SK-N-SH (cell line): ENCODE measurements at regions not wholly inside any gene's neighbourhood (a gene's known extent, or its start where the extent isn't known, plus 50 kb on each side); places are given as distances from the start of the nearest gene placed in this dataset.

Experiments
- CTCF ChIA-PET: fragments of 300-600, 350-600 bp; formaldehyde crosslinking; extraction: SDS; loops from one replicate; lab custom pipeline; 2021; lab: Yijun Ruan, JAX
- POLR2A ChIA-PET: fragments of 350-600 bp; sonication (Branson Sonifier 250); formaldehyde crosslinking; extraction: SDS; loops from one replicate; lab custom pipeline; 2020; ENCODE audit warnings: antibody characterized with exemption, inconsistent platforms; lab: Yijun Ruan, JAX
- DNase-seq: peaks from one replicate; pipeline ENCODE4 v3.0.0; 2012
- H2AFZ ChIP-seq: fragments of 200-600 bp; sonication (generic); 2 replicates; pipeline ENCODE4 v1.8.1; 2016; ENCODE audit warnings: antibody characterized with exemption, mild to moderate bottlenecking, low read depth
- H3F3A ChIP-seq: fragments of 200-600 bp; sonication (generic); replicated peaks from 2 replicates; pipeline ENCODE3; 2016; ENCODE audit warnings: antibody characterized with exemption, mild to moderate bottlenecking; ENCODE audit not compliant: insufficient read depth
- H3K27ac ChIP-seq, 2 experiments: fragments of 200-500 bp in 1 of 2; fragments of 200-600 bp in 1 of 2; sonication (Bioruptor generic) in 1 of 2; sonication (generic), shearing (Covaris generic) in 1 of 2; 2 replicates each; pipeline versions ENCODE4 v1.5.1 to v1.6.1; 2014 to 2016; ENCODE audit warnings: low read depth in 2 of 2, inconsistent platforms in 1 of 2, low read length in 1 of 2, mild to moderate bottlenecking in 1 of 2, mixed read lengths in 1 of 2
- H3K27me3 ChIP-seq: fragments of 200-600 bp; sonication (generic), shearing (Covaris generic); 2 replicates; pipeline ENCODE4 v1.6.1; 2016; ENCODE audit warnings: mixed run types; ENCODE audit not compliant: insufficient read depth
- H3K36me3 ChIP-seq, 2 experiments: fragments of 200-500 bp in 1 of 2; fragments of 200-600 bp in 1 of 2; sonication (Bioruptor generic) in 1 of 2; sonication (generic) in 1 of 2; replicated peaks in 1 of 2; 2 replicates each; pipeline versions ENCODE3 to v1.5.1; 2014 to 2016; ENCODE audit warnings: low read length in 1 of 2, mild to moderate bottlenecking in 1 of 2; ENCODE audit not compliant: insufficient read depth in 2 of 2, control insufficient read depth in 1 of 2
- H3K4me1 ChIP-seq, 2 experiments: fragments of 200-500 bp in 1 of 2; fragments of 200-600 bp in 1 of 2; sonication (Bioruptor generic) in 1 of 2; sonication (generic), shearing (Covaris generic) in 1 of 2; 2 replicates each; pipeline versions ENCODE4 v1.5.1 to v1.6.1; 2014 to 2016; ENCODE audit warnings: low read depth in 1 of 2, low read length in 1 of 2, mixed run types in 1 of 2; ENCODE audit not compliant: insufficient read depth in 2 of 2, control insufficient read depth in 1 of 2
- H3K4me2 ChIP-seq: fragments of 200-600 bp; sonication (generic), shearing (Covaris generic); 2 replicates; pipeline ENCODE4 v1.6.1; 2017; ENCODE audit warnings: mixed run types
- H3K4me3 ChIP-seq, 2 experiments: fragments of 200-500 bp in 1 of 2; fragments of 200-600 bp in 1 of 2; sonication (Bioruptor generic) in 1 of 2; sonication (generic), shearing (Covaris generic) in 1 of 2; 2 replicates each; pipeline versions ENCODE4 v1.5.1 to v1.8.1; 2014 to 2016; ENCODE audit warnings: low read depth in 2 of 2, inconsistent platforms in 1 of 2, low read length in 1 of 2, mild to moderate bottlenecking in 1 of 2, mixed read lengths in 1 of 2, moderate library complexity in 1 of 2
- H3K79me2 ChIP-seq: fragments of 200-600 bp; sonication (generic); 2 replicates; pipeline ENCODE4 v1.8.1; 2017; ENCODE audit warnings: mild to moderate bottlenecking; ENCODE audit not compliant: insufficient read depth
- H3K9ac ChIP-seq: fragments of 200-600 bp; sonication (generic); 2 replicates; pipeline ENCODE4 v1.6.1; 2017; ENCODE audit warnings: mixed run types
- H3K9me2 ChIP-seq: fragments of 200-600 bp; sonication (generic); 2 replicates; pipeline ENCODE4 v1.6.1; 2017; ENCODE audit warnings: mixed run types
- H3K9me3 ChIP-seq: fragments of 200-600 bp; sonication (generic); 2 replicates; pipeline ENCODE4 v1.6.1; 2017; ENCODE audit warnings: mixed run types, mild to moderate bottlenecking, moderate library complexity
- H4K20me1 ChIP-seq: fragments of 200-600 bp; sonication (generic); 2 replicates; pipeline ENCODE4 v1.6.1; 2017; ENCODE audit warnings: mild to moderate bottlenecking, mixed run types; ENCODE audit not compliant: insufficient read depth
- CHD2 ChIP-seq: fragments of 150-350 bp; IDR thresholded peaks from 2 replicates; pipeline ENCODE4 v1.6.1; 2018; ENCODE audit warnings: low read length; ENCODE audit not compliant: partially characterized antibody
- CTCF ChIP-seq: fragments of 200-600 bp; sonication (generic); IDR thresholded peaks from 2 replicates; pipeline ENCODE4 v1.6.1; 2017; ENCODE audit warnings: antibody characterized with exemption, mild to moderate bottlenecking, moderate library complexity
- ELF1 ChIP-seq: IDR thresholded peaks from 2 replicates; pipeline ENCODE4 v1.4.0; 2012
- FOXM1 ChIP-seq: IDR thresholded peaks from 2 replicates; pipeline ENCODE4 v1.4.0; 2012; ENCODE audit warnings: low read depth, mild to moderate bottlenecking
- GABPA ChIP-seq: IDR thresholded peaks from 2 replicates; pipeline ENCODE4 v1.4.0; 2012; ENCODE audit warnings: low read depth, mild to moderate bottlenecking
- GATA2 ChIP-seq: sonication (generic); formaldehyde crosslinking; IDR thresholded peaks from 2 replicates; pipeline ENCODE4 v1.5.0; 2020; ENCODE audit warnings: mild to moderate bottlenecking, missing genetic modification reagents
- IRF3 ChIP-seq: fragments of 150-350 bp; IDR thresholded peaks from 2 replicates; pipeline ENCODE4 v1.6.1; 2016; ENCODE audit warnings: mild to moderate bottlenecking, low read depth, low read length
- NFIC ChIP-seq: IDR thresholded peaks from 2 replicates; pipeline ENCODE4 v1.4.0; 2012; ENCODE audit warnings: borderline replicate concordance
- PBX3 ChIP-seq: IDR thresholded peaks from 2 replicates; pipeline ENCODE4; 2012
- POLR2AphosphoS5 ChIP-seq: IDR thresholded peaks from 2 replicates; pipeline ENCODE4 v1.6.1; 2012; ENCODE audit warnings: low read depth, low read length
- RAD21 ChIP-seq: IDR thresholded peaks from 2 replicates; pipeline ENCODE4 v1.6.1; 2012; ENCODE audit warnings: mild to moderate bottlenecking, low read length
- RCOR1 ChIP-seq: fragments of 150-350 bp; IDR thresholded peaks from 2 replicates; pipeline ENCODE4 v1.6.1; 2017; ENCODE audit warnings: antibody characterized with exemption, low read length
- RFX5 ChIP-seq: IDR thresholded peaks from 2 replicates; pipeline ENCODE4 v1.6.1; 2012; ENCODE audit warnings: mild to moderate bottlenecking, improper control_type of control experiment, low read length
- SMC3 ChIP-seq: IDR thresholded peaks from 2 replicates; pipeline ENCODE4 v1.6.1; 2012; ENCODE audit warnings: low read depth, low read length, improper control_type of control experiment
- TAF1 ChIP-seq: IDR thresholded peaks from 2 replicates; pipeline ENCODE4 v1.6.1; 2012; ENCODE audit warnings: low read depth, mild to moderate bottlenecking, low read length, moderate library complexity, borderline replicate concordance
- TCF12 ChIP-seq: IDR thresholded peaks from 2 replicates; pipeline ENCODE4 v1.4.0; 2012
- USF1 ChIP-seq: IDR thresholded peaks from 2 replicates; pipeline ENCODE4 v1.4.0; 2012; ENCODE audit warnings: low read depth, borderline replicate concordance
- USF2 ChIP-seq: fragments of 150-350 bp; IDR thresholded peaks from 2 replicates; pipeline ENCODE4 v1.6.1; 2017; ENCODE audit warnings: antibody characterized with exemption, low read length, low read depth, borderline replicate concordance
- ZBTB33 ChIP-seq: IDR thresholded peaks from 2 replicates; pipeline ENCODE4 v1.4.0; 2012; ENCODE audit warnings: low read depth, borderline replicate concordance
- WGBS: methylation state at CpG from one replicate; pipeline ENCODE4 v1.1.6; 2017; ENCODE audit warnings: low lambda C conversion rate; 5-methylcytosine and 5-hydroxymethylcytosine counted together

GRCh38 chr18:78776706-78777285, 202.8 kb upstream of the SALL3 start:
- 44% methylated on average over 17 of the region's 17 CpGs for WGBS
- no peaks in the 10 kb centered on the region for H3F3A ChIP-seq
- DNase-seq: no peak

More at GRCh38 chr18:78776706-78777285, 202.8 kb upstream of the SALL3 start:
- peaks cover 34% of the 10 kb centered on the region; the same call in 1 of the 2 replicates for H3K27me3 ChIP-seq
- no peaks in the 10 kb centered on the region for H3K9me2 ChIP-seq
- ChIA-PET POLR2A (no interaction called here), CTCF (no interaction called here)
- H3K36me3 ChIP-seq: no peaks in the 10 kb centered on the region
- H3K4me1 ChIP-seq: no peaks in the 10 kb centered on the region
- H2AFZ ChIP-seq: no peak overlapping the region
- TF ChIP-seq NFIC: no peak
- no peak for TF ChIP-seq ZBTB33
- no peak for TF ChIP-seq TAF1
- no peak for TF ChIP-seq RFX5
- no peak for TF ChIP-seq RCOR1
- TF ChIP-seq SMC3: no peak
- TF ChIP-seq CHD2: no peak
- no peak for TF ChIP-seq IRF3
- TF ChIP-seq POLR2AphosphoS5: no peak
- no peak for TF ChIP-seq TCF12
- no peak for TF ChIP-seq CTCF
- no peak for TF ChIP-seq ELF1
- no peak for TF ChIP-seq PBX3
- TF ChIP-seq USF1: no peak
- TF ChIP-seq RAD21: no peak
- no peak for TF ChIP-seq GATA2
- TF ChIP-seq FOXM1: no peak
- no peak for TF ChIP-seq GABPA
- no peak for TF ChIP-seq USF2
- no peak overlapping the region for H3K4me3 ChIP-seq
- no peak overlapping the region for H3K9ac ChIP-seq
- no peaks in the 10 kb centered on the region for H3K9me3 ChIP-seq
- no peak overlapping the region for H3K4me2 ChIP-seq
- no peaks in the 10 kb centered on the region for H3K79me2 ChIP-seq
- no peak overlapping the region for H3K27ac ChIP-seq
- no peaks in the 10 kb centered on the region for H4K20me1 ChIP-seq
